ENCODE measurements at regions not wholly inside any gene's neighbourhood (a gene's known extent, or its start where the extent isn't known, plus 50 kb on each side); places are given as distances from the start of the nearest gene placed in this dataset.

DNA sequence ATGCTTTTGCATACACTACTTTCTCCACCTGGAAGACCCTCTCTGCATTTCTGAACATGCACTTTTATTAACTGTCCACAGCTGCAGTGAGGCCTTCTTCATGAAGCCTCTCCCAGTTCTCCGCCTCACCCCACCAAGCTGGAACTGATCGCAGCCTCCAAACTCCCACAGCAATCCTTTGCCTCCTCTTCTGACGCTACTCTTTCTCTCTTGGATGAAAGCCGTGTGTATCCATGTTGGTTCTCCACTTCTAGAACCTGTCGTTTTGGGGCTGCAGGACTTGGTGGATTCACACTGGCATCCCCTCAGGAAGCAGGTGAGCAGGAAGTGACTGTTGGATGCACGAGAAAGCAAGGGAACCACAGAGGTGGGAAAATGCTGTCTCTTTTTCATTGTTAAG lies 288.6 kb downstream of the MYCN start:
- Mint-ChIP-seq H3K4me1 (ENCODE audit: low read depth, unreplicated experiment) (peaks cover 14% of the 10 kb centered on the region), H3K27ac (ENCODE audit: unreplicated experiment) (no peak overlapping the region), H3K9me3 (ENCODE audit: unreplicated experiment) (peaks cover 2% of the 10 kb centered on the region), H3K36me3 (ENCODE audit: unreplicated experiment) (no peaks in the 10 kb centered on the region), H3K4me3 (ENCODE audit: unreplicated experiment) (no peak overlapping the region), H3K27me3 (ENCODE audit: unreplicated experiment) (no peaks in the 10 kb centered on the region)
- TF ChIP-seq, protein P1, sequence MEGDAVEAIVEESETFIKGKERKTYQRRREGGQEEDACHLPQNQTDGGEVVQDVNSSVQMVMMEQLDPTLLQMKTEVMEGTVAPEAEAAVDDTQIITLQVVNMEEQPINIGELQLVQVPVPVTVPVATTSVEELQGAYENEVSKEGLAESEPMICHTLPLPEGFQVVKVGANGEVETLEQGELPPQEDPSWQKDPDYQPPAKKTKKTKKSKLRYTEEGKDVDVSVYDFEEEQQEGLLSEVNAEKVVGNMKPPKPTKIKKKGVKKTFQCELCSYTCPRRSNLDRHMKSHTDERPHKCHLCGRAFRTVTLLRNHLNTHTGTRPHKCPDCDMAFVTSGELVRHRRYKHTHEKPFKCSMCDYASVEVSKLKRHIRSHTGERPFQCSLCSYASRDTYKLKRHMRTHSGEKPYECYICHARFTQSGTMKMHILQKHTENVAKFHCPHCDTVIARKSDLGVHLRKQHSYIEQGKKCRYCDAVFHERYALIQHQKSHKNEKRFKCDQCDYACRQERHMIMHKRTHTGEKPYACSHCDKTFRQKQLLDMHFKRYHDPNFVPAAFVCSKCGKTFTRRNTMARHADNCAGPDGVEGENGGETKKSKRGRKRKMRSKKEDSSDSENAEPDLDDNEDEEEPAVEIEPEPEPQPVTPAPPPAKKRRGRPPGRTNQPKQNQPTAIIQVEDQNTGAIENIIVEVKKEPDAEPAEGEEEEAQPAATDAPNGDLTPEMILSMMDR (IDR thresholded peaks at IDR 0.05; ENCODE audit: partially characterized antibody, unreplicated experiment) = no peak
- DNase-seq = no peak

DNA sequence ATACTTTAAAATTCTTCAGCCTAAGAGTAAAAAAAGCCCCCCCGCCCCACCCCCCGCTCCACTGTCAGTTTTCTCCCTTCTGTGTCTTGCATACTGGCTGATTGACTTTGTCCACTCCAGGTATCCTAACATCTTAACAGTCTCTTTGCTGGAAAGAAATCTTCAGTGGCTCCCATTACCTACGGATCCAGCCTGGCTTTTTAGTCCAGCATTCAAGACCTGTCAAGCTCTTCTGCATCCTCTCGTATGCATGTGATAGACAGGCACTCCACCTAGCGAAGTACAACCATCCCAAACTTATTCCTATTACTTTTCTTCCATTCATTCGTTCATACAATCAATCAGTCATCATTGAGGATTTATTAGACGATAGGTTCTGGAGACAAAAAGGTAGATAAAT lies 288.1 kb downstream of the MYCN start:
- no peak overlapping the region for H3K27ac Mint-ChIP-seq (ENCODE audit: unreplicated experiment)
- peaks cover under 1% of the 10 kb centered on the region for H3K27me3 Mint-ChIP-seq (ENCODE audit: unreplicated experiment)
- no peak overlapping the region for H3K4me3 Mint-ChIP-seq (ENCODE audit: unreplicated experiment)
- H3K4me1 Mint-ChIP-seq (ENCODE audit: low read depth, unreplicated experiment) = peaks cover 19% of the 10 kb centered on the region
- no peak for DNase-seq
- TF ChIP-seq, protein P1 (IDR thresholded peaks at IDR 0.05; ENCODE audit: partially characterized antibody, unreplicated experiment) = no peak
- peaks cover 2% of the 10 kb centered on the region for H3K9me3 Mint-ChIP-seq (ENCODE audit: unreplicated experiment)
- H3K36me3 Mint-ChIP-seq (ENCODE audit: unreplicated experiment) = no peaks in the 10 kb centered on the region

DNA sequence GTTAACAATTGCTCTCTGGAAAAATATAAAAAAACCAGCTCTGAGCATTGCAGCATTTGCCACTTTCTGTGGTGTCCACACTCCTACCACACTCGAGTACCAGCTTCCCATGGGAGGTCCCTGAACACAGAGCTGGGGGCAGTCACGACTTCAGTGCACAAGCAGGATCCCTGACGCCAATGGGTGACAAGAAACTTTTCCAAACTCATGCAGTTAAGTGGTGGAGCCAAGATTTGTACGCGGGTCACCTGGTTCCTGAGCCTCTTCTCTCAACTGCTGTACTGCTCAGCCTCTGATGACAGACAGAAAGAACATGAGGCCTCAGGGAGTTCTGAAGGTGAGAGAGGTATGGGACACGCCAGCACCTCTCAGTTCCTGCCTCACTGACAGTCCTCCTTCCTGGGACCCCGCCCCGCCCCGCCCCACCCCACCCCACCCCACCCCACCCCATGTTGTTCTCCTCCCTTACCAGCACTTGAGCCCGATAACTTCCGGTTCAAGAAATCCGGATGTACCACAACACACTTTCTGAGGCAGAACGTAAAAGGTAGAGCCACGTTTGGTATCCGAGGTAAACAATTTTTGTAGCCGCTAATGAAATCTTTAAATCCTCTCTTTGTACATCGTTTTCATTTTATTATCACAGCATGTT lies 287.6 kb downstream of the MYCN start:
- Mint-ChIP-seq H3K9me3 (ENCODE audit: unreplicated experiment) (peaks cover 2% of the 10 kb centered on the region), H3K36me3 (ENCODE audit: unreplicated experiment) (no peaks in the 10 kb centered on the region), H3K27me3 (ENCODE audit: unreplicated experiment) (peaks cover 4% of the 10 kb centered on the region), H3K27ac (ENCODE audit: unreplicated experiment) (no peak overlapping the region), H3K4me1 (ENCODE audit: low read depth, unreplicated experiment) (peaks cover 23% of the 10 kb centered on the region), H3K4me3 (ENCODE audit: unreplicated experiment) (no peak overlapping the region)
- TF ChIP-seq, protein P1 (IDR thresholded peaks at IDR 0.05; ENCODE audit: partially characterized antibody, unreplicated experiment) = no peak
- no peak for DNase-seq

DNA sequence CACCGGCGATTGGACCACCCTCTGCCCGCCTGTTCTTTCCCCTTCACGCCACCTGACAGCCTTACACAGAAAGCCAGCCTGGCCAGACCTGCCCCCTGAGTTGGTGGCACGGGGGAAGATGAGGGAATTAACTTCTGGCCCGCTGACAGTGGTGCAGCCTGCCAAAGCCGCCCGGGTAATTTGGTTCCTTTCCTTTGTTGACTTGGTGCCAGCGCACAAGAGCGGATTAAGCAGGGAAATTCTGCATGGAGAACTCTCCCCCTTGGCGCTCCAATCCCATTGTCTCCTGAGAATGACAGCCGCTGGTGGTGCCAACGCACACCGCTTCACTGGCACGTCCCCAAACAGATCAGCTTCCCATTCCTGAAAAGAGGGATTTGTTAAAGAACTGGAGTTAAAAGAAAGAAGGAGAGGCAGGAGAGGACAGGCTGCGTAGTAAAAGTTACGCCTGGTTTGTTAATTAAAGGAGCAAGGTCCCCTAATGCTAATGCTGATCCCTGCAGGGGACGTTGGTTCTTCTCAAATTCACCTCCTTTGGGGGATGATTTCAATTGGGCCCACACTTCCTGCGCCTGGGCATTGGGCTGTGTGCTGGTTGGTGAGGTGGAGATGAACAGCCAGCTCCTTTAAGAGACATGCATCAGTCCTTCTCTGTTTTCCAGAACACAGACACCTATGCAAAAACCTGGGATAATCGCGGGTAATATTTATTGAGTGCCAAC lies 286.8 kb downstream of the MYCN start:
- no peak for DNase-seq
- H3K36me3 Mint-ChIP-seq (ENCODE audit: unreplicated experiment) = no peaks in the 10 kb centered on the region
- no peak overlapping the region for H3K27ac Mint-ChIP-seq (ENCODE audit: unreplicated experiment)

More for the DNA sequence above, 286.8 kb downstream of the MYCN start:
- TF ChIP-seq, protein P1 (IDR thresholded peaks at IDR 0.05; ENCODE audit: partially characterized antibody, unreplicated experiment) = no peak
- Mint-ChIP-seq H3K9me3 (ENCODE audit: unreplicated experiment) (peaks cover 2% of the 10 kb centered on the region), H3K4me3 (ENCODE audit: unreplicated experiment) (no peak overlapping the region), H3K27me3 (ENCODE audit: unreplicated experiment) (peaks cover 4% of the 10 kb centered on the region), H3K4me1 (ENCODE audit: low read depth, unreplicated experiment) (peaks cover 23% of the 10 kb centered on the region)
